GM12873 (cell line): ENCODE measurements at regions not wholly inside any gene's neighbourhood (a gene's known extent, or its start where the extent isn't known, plus 50 kb on each side); places are given as distances from the start of the nearest gene placed in this dataset.

ENCODE experiments used
- CTCF ChIP-seq: IDR thresholded peaks from 2 replicates; pipeline ENCODE4 v1.5.1; 2012; ENCODE audit warnings: low read depth, mild to moderate bottlenecking, moderate library complexity, low read length, control low read depth; ENCODE audit not compliant: insufficient read depth; ENCODE audit errors: missing control alignments

GRCh38 chr5:125581311-125581710 is 834.9 kb upstream of the ZNF608 start:
- TF ChIP-seq CTCF: no peak

DNA sequence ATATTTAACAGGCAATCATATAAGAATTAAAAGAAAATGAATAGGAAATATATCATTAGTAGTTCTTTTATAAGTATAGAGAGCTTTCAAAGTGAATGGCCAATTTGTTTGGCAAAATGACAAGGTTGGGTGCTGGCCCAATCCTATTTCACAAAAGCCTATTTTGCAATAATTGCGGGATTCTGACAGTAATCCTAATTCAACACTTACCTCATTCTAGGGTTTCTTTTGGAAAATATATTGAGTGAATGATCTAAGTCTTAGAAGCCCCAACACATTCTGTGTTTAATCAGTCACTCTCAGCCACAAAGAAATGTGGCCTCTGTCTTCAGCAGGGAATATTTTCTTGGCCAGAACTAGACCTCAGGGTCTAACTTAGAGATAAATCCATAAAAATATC is 835.9 kb upstream of the ZNF608 start:
- TF ChIP-seq CTCF: no peak

DNA sequence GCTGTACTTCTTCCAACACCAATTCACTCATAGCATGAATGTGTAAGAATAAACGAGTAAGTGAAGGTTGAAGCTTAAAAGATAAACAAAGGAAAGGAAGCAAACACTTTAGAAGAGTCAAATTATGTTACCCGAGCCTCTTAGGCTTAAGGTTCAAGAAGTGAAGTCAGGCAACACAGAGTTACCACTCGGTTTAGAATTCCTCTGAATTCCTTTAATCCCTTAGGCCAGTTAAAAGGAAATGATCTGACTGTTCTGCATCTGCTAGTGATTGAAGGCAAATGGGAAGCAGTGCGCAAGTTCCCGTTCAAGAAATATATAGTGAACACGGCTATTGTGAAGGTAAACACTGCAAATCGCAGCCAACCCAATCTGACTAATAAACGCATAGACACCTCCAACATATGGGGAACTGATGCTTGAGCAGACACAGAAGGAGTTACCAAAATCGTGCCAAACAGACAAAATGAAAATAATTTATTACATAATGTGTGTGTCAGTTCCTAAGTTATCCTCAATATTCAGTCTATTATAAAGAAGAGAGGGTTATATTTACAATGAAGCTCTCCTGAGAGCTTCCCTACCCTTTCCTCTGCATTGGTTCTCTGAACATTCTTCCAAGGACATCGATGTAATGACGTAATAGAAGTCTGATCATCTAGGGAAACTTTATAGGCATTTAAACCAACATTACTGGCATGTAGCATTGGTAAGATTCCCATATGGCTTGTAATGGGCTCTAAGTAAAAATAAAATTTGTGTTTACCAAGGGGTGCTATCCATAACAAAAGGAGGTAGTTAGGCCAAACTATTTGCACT is 837.1 kb upstream of the ZNF608 start:
- no peak for TF ChIP-seq CTCF

GRCh38 chr5:125584140-125584520 is 837.7 kb upstream of the ZNF608 start:
- TF ChIP-seq CTCF: no peak

GRCh38 chr5:125587631-125588030 is 835.6 kb upstream of the GRAMD2B start:
- no peak for TF ChIP-seq CTCF

- no peak for TF ChIP-seq CTCF
Measured at GRCh38 chr5:125592856-125593255, 830.4 kb upstream of the GRAMD2B start.

DNA sequence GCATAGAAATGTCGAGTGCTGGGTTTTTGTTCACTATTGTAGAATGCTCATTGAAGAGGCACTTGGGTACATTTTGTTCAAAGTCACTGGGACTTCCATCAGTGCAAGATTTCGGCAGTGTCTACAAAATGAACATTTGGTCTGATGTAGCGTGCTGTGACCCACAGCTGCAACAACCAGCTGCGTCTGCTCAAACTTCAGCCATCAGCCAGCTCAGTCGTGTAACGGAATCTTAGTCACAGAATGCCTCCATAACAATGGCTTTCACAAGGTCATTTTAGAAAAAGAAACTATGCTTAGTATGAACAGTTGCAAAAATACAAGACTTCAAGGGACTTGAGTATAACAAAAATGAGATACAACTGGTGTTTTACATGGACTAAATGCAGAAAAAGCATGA is 828.1 kb upstream of the GRAMD2B start:
- no peak for TF ChIP-seq CTCF

DNA sequence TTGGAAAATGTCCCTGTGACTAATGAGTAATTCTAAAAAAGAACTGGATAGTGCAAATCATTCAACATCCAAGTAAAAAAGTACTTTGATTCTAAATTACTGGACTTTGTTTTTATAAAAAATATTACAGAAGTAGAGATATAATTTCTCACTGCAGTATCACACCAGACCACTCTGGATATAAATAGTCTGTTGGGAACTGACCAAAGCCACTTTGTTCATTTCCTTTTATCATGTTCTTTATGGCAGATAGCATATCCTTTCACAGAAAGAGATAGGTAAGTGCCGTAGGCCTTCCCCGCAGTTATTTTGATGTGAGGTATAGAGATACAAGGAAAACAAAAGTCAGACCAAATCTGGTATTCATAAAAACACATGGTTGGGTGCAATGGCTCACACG is 827.4 kb upstream of the GRAMD2B start:
- no peak for TF ChIP-seq CTCF
